MM.1S (cell line): ENCODE measurements at regions not wholly inside any gene's neighbourhood (a gene's known extent, or its start where the extent isn't known, plus 50 kb on each side); places are given as distances from the start of the nearest gene placed in this dataset.

Experiments used
- DNase-seq: peaks from one replicate; pipeline ENCODE4 v3.0.0-alpha.2; 2015
- H2AFZ ChIP-seq: fragments of 300-600 bp; sonication (generic); 2 replicates; pipeline ENCODE4 v1.6.0; 2016; ENCODE audit warnings: antibody characterized with exemption, low read length
- H3F3A ChIP-seq: fragments of 300-600 bp; sonication (generic); 2 replicates; pipeline ENCODE4 v1.6.1; 2016; ENCODE audit warnings: mild to moderate bottlenecking, antibody characterized with exemption, low read length, moderate library complexity, mixed read lengths; ENCODE audit not compliant: insufficient read depth
- H3K27ac ChIP-seq: fragments of 300-600 bp; sonication (generic); 2 replicates; pipeline ENCODE4 v1.5.1; 2016; ENCODE audit warnings: mild to moderate bottlenecking, low read length
- H3K27me3 ChIP-seq: fragments of 300-600 bp; sonication (generic); replicated peaks from 2 replicates; pipeline ENCODE4 v1.6.0; 2016; ENCODE audit warnings: low read length; ENCODE audit not compliant: insufficient read depth
- H3K36me3 ChIP-seq: fragments of 300-600 bp; sonication (generic); replicated peaks from 2 replicates; pipeline ENCODE4 v1.6.1; 2016; ENCODE audit warnings: mild to moderate bottlenecking, low read length, mixed read lengths; ENCODE audit not compliant: insufficient read depth
- H3K4me1 ChIP-seq: fragments of 300-600 bp; sonication (generic); 2 replicates; pipeline ENCODE4 v1.6.1; 2016; ENCODE audit warnings: low read length, mixed read lengths
- H3K4me2 ChIP-seq: fragments of 300-600 bp; sonication (generic); 2 replicates; pipeline ENCODE4 v1.6.0; 2016; ENCODE audit warnings: low read depth, low read length
- H3K4me3 ChIP-seq: fragments of 300-600 bp; sonication (generic); 2 replicates; pipeline ENCODE4 v1.5.1; 2016; ENCODE audit warnings: low read length, mixed read lengths
- H3K79me2 ChIP-seq: fragments of 300-600 bp; sonication (generic); 2 replicates; pipeline ENCODE4 v1.6.1; 2016; ENCODE audit warnings: mixed run types, low read length, mixed read lengths
- H3K9ac ChIP-seq: fragments of 300-600 bp; sonication (generic); 2 replicates; pipeline ENCODE4 v1.6.1; 2016; ENCODE audit warnings: low read length, mixed read lengths
- H3K9me2 ChIP-seq: fragments of 300-600 bp; sonication (generic); replicated peaks from 2 replicates; pipeline ENCODE4 v1.6.1; 2016; ENCODE audit warnings: mild to moderate bottlenecking, low read length, mixed read lengths; ENCODE audit not compliant: insufficient read depth
- H3K9me3 ChIP-seq: fragments of 300-600 bp; sonication (generic); replicated peaks from 2 replicates; pipeline ENCODE4 v1.6.1; 2016; ENCODE audit warnings: mild to moderate bottlenecking, low read length, mixed read lengths; ENCODE audit not compliant: insufficient read depth
- H4K20me1 ChIP-seq: fragments of 300-600 bp; sonication (generic); 2 replicates; pipeline ENCODE4 v1.6.1; 2016; ENCODE audit warnings: mild to moderate bottlenecking, low read length, moderate library complexity, mixed read lengths; ENCODE audit not compliant: insufficient read depth
- CTCF ChIP-seq: fragments of 300-600 bp; sonication (generic); IDR thresholded peaks from 2 replicates; pipeline ENCODE4 v1.5.1; 2016; ENCODE audit warnings: antibody characterized with exemption, low read length, mixed read lengths
- EZH2 ChIP-seq: fragments of 300-600 bp; sonication (generic); optimal IDR thresholded peaks from 2 replicates; pipeline ENCODE3; 2017; ENCODE audit warnings: low read depth, mild to moderate bottlenecking, antibody characterized with exemption, low read length, mixed read lengths
- EZH2phosphoT487 ChIP-seq: fragments of 300-600 bp; sonication (generic); IDR thresholded peaks from 2 replicates; pipeline ENCODE4 v1.6.1; 2018; ENCODE audit warnings: antibody characterized with exemption, low read length

GRCh38 chr18:40031435-40031834 lies 1923.6 kb upstream of the PIK3C3 start:
- TF ChIP-seq EZH2 (no peak), EZH2phosphoT487 (no peak), CTCF (no peak)
- Histone ChIP-seq H3K4me2 (no peak overlapping the region), H3K9ac (no peak overlapping the region), H3K36me3 (no peaks in the 10 kb centered on the region), H2AFZ (no peak overlapping the region), H3K4me3 (no peak overlapping the region), H3K4me1 (no peaks in the 10 kb centered on the region), H3K79me2 (no peaks in the 10 kb centered on the region), H3F3A (no peaks in the 10 kb centered on the region), H3K9me3 (no peaks in the 10 kb centered on the region), H4K20me1 (no peaks in the 10 kb centered on the region), H3K9me2 (no peaks in the 10 kb centered on the region), H3K27ac (no peak overlapping the region), H3K27me3 (no peaks in the 10 kb centered on the region)
- no peak for DNase-seq

- no peak for DNase-seq
- no peaks in the 10 kb centered on the region for H3K4me1 ChIP-seq
- no peak overlapping the region for H2AFZ ChIP-seq
- no peaks in the 10 kb centered on the region for H4K20me1 ChIP-seq
- no peak overlapping the region for H3K9ac ChIP-seq
- H3K36me3 ChIP-seq, result no peaks in the 10 kb centered on the region
- H3K9me3 ChIP-seq, result no peaks in the 10 kb centered on the region
- no peak overlapping the region for H3K4me3 ChIP-seq
- no peak overlapping the region for H3K4me2 ChIP-seq
- TF ChIP-seq EZH2phosphoT487 (no peak), EZH2 (no peak), CTCF (no peak)
- H3K27me3 ChIP-seq, result no peaks in the 10 kb centered on the region
- H3K27ac ChIP-seq, result no peak overlapping the region
- no peaks in the 10 kb centered on the region for H3F3A ChIP-seq
- no peaks in the 10 kb centered on the region for H3K9me2 ChIP-seq
- H3K79me2 ChIP-seq, result no peaks in the 10 kb centered on the region
Observed at GRCh38 chr18:40019797-40020392, 1935.1 kb upstream of the PIK3C3 start.

- H4K20me1 ChIP-seq, result no peaks in the 10 kb centered on the region
- H3K27ac ChIP-seq, result no peak overlapping the region
- no peak overlapping the region for H3K4me3 ChIP-seq
- no peaks in the 10 kb centered on the region for H3F3A ChIP-seq
- H3K27me3 ChIP-seq, result no peaks in the 10 kb centered on the region
- H3K4me2 ChIP-seq, result no peak overlapping the region
- H3K9me3 ChIP-seq, result no peaks in the 10 kb centered on the region
- no peak overlapping the region for H3K9ac ChIP-seq
- H3K79me2 ChIP-seq, result no peaks in the 10 kb centered on the region
- no peaks in the 10 kb centered on the region for H3K4me1 ChIP-seq
- H3K9me2 ChIP-seq, result no peaks in the 10 kb centered on the region
- TF ChIP-seq EZH2phosphoT487, result no peak
- TF ChIP-seq EZH2, result no peak
- no peak for TF ChIP-seq CTCF
- no peaks in the 10 kb centered on the region for H3K36me3 ChIP-seq
- no peak for DNase-seq
- no peak overlapping the region for H2AFZ ChIP-seq
Observed at GRCh38 chr18:40018266-40018665, 1936.8 kb upstream of the PIK3C3 start.
